ENCODE measurements at regions not wholly inside any gene's neighbourhood (a gene's known extent, or its start where the extent isn't known, plus 50 kb on each side); places are given as distances from the start of the nearest gene placed in this dataset.

DNA sequence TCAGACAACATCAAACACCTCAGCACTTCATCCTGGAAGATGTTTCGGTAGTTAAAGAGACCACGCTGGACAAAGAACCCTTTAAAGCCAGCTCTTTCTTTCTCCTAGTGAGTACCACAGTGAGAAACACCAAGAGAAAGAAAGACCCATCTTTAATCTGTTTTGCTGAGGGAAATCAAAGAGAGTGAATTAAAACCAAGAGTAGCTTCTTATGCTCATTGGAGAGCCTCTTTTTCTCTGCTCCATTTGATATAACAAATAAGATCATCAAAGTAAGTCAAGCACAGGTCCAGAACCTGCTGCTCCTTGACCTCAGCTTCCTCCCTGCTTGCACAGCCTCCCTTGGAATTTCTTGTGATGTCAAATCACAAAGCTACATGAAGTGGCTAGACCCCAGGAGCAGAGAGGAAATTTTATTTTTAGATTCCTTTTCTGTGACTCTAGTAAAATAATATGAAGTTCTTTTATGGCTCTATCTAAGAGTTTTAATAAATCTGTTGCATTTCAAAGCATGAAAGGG is 436.4 kb downstream of the C3orf38 start:
- DNase-seq, result no peak
- 96 to 98% methylated on average over 2 of the region's 2 CpGs for WGBS, 2 donors
- ATAC-seq, result no peak
- H3K4me1 ChIP-seq, result no peaks in the 10 kb centered on the region
- H3K27ac ChIP-seq, result no peak overlapping the region
- H3K9me3 ChIP-seq, result no peaks in the 10 kb centered on the region
- TF ChIP-seq, protein P1, sequence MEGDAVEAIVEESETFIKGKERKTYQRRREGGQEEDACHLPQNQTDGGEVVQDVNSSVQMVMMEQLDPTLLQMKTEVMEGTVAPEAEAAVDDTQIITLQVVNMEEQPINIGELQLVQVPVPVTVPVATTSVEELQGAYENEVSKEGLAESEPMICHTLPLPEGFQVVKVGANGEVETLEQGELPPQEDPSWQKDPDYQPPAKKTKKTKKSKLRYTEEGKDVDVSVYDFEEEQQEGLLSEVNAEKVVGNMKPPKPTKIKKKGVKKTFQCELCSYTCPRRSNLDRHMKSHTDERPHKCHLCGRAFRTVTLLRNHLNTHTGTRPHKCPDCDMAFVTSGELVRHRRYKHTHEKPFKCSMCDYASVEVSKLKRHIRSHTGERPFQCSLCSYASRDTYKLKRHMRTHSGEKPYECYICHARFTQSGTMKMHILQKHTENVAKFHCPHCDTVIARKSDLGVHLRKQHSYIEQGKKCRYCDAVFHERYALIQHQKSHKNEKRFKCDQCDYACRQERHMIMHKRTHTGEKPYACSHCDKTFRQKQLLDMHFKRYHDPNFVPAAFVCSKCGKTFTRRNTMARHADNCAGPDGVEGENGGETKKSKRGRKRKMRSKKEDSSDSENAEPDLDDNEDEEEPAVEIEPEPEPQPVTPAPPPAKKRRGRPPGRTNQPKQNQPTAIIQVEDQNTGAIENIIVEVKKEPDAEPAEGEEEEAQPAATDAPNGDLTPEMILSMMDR (IDR thresholded peaks at IDR 0.05), result no peak
- intact Hi-C loops (cut with DNase I), result no loop called here
- H3K36me3 ChIP-seq, result no peaks in the 10 kb centered on the region
- no peaks in the 10 kb centered on the region for H3K27me3 ChIP-seq
- no peak overlapping the region for H3K4me3 ChIP-seq

DNA sequence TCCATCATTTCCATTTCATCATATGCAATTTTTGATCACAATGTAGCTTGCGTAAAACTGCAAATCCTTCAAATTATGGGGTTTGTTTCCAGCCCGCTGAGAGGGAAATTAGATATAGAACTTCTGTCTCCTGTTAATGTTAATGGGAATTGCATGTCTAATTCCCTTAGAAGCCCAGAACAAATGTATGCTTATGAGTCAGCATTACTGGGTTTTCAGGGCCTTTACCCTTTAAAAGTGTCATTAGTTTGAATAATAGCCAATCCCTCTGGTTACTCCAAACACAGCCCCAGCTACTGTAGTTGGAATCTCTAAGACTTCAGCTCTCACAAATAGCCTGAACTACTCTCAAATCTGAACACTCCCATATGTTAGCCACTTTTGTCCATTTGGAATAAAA is 439.4 kb downstream of the C3orf38 start:
- Histone ChIP-seq H3K27ac (no peak overlapping the region), H3K36me3 (no peaks in the 10 kb centered on the region), H3K4me1 (no peaks in the 10 kb centered on the region), H3K9me3 (no peaks in the 10 kb centered on the region), H3K27me3 (no peaks in the 10 kb centered on the region), H3K4me3 (no peak overlapping the region)
- DNase-seq, result no peak
- TF ChIP-seq, protein P1 (IDR thresholded peaks at IDR 0.05), result no peak
- WGBS, 2 donors, result 99% methylated on average over 2 of the region's 2 CpGs
- intact Hi-C loops (cut with DNase I), result no loop called here
- ATAC-seq, result no peak

DNA sequence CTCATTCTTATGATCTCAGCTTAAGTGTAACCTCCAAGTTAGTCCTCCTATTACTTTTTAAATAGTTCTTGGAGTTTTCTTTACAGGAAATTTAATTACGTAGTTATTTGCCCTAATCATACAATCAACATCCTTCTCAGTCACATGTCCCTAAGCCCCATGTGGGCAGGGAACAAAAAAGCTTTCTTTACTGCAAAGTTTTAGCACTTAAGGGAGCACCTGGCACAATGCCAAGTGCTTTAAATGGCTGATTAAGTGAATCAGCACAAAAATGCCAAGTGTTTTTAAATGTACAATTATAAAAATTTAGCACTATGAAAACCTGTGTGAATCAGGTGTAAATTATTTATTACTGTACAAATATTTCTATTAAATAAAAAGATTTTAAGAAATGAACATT is 445.3 kb downstream of the C3orf38 start:
- intact Hi-C loops (cut with DNase I), result no loop called here
- no peak overlapping the region for H3K4me3 ChIP-seq
- H3K36me3 ChIP-seq, result no peaks in the 10 kb centered on the region
- ATAC-seq (no peak), DNase-seq (no peak)
- TF ChIP-seq, protein P1 (IDR thresholded peaks at IDR 0.05), result no peak
- 37 to 47% methylated on average over 1 of the region's 1 CpG for WGBS, 2 donors
- H3K9me3 ChIP-seq, result peaks cover 0 to 9% (median 3%) of the 10 kb centered on the region in 11 donors
- H3K27me3 ChIP-seq, result no peaks in the 10 kb centered on the region
- no peak overlapping the region for H3K27ac ChIP-seq
- no peaks in the 10 kb centered on the region for H3K4me1 ChIP-seq

DNA sequence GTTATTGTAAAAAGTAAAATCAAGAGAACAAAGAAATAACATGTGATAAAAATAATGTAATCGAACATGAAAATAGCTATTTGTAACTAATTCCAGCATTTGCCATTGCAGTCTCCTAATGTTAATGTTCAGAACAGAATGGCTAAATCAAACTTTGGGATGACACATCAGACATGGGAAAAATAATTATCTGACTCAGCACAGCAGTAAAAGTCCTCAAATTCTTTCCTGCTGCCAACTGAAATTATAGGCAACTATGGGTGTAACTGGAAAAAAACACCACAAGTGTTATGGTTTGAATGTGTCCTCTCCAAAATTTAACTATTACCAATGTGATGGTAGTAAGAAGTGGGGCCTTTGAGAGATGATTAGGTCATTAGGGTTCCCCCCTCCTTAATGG is 446.7 kb downstream of the C3orf38 start:
- H3K36me3 ChIP-seq, result no peaks in the 10 kb centered on the region
- no peak for ATAC-seq
- H3K4me3 ChIP-seq, result no peak overlapping the region
- TF ChIP-seq, protein P1 (IDR thresholded peaks at IDR 0.05), result no peak
- H3K27ac ChIP-seq, result no peak overlapping the region
- no peak for DNase-seq
- no peaks in the 10 kb centered on the region for H3K27me3 ChIP-seq
- 92 to 96% methylated on average over 1 of the region's 1 CpG for WGBS, 2 donors
- intact Hi-C loops (cut with DNase I), result no loop called here
- H3K9me3 ChIP-seq, result peaks cover 0 to 9% (median 3%) of the 10 kb centered on the region in 11 donors
- no peaks in the 10 kb centered on the region for H3K4me1 ChIP-seq
